Parathyroid adenoma (tissue), 2 donors: ENCODE measurements at regions not wholly inside any gene's neighbourhood (a gene's known extent, or its start where the extent isn't known, plus 50 kb on each side); places are given as distances from the start of the nearest gene placed in this dataset.

Source experiments
- H2AFZ ChIP-seq: fragments of 300-600 bp; sonication (generic); one replicate; pipeline ENCODE4 v1.7.0; 2017; ENCODE audit warnings: antibody characterized with exemption, mild to moderate bottlenecking
- H3K27ac ChIP-seq: fragments of 300-600 bp; sonication (generic); one replicate; pipeline ENCODE4 v1.7.0; 2017
- H3K27me3 ChIP-seq: fragments of 300-600 bp; sonication (generic); one replicate; pipeline ENCODE4 v1.7.0; 2017; ENCODE audit warnings: low read length; ENCODE audit not compliant: control insufficient read depth, insufficient read depth
- H3K36me3 ChIP-seq: fragments of 300-600 bp; sonication (generic); one replicate; pipeline ENCODE4 v1.7.0; 2017; ENCODE audit warnings: low read length; ENCODE audit not compliant: control insufficient read depth, insufficient read depth
- H3K4me1 ChIP-seq: fragments of 300-600 bp; sonication (generic); one replicate; pipeline ENCODE4 v1.7.0; 2017; ENCODE audit warnings: control low read depth
- H3K4me2 ChIP-seq: fragments of 300-600 bp; sonication (generic); one replicate; pipeline ENCODE4 v1.7.0; 2017; ENCODE audit warnings: low read length
- H3K4me3 ChIP-seq: fragments of 300-600 bp; sonication (generic); one replicate; pipeline ENCODE4 v1.7.0; 2017; ENCODE audit warnings: low read depth, low read length
- H3K79me2 ChIP-seq: fragments of 300-600 bp; sonication (generic); one replicate; pipeline ENCODE4 v1.7.0; 2017; ENCODE audit warnings: control low read depth
- H3K9ac ChIP-seq: fragments of 300-600 bp; sonication (generic); one replicate; pipeline ENCODE4 v1.7.0; 2017; ENCODE audit warnings: mild to moderate bottlenecking
- H3K9me3 ChIP-seq: fragments of 300-600 bp; sonication (generic); one replicate; pipeline ENCODE4 v1.7.0; 2017; ENCODE audit warnings: low read length; ENCODE audit not compliant: control insufficient read depth
- TF ChIP-seq, protein P1 (sequence below): fragments of 300-600 bp; sonication (generic); IDR thresholded peaks from one replicate; pipeline ENCODE4 v1.7.0; 2017; ENCODE audit warnings: antibody characterized with exemption, mild to moderate bottlenecking
- donor health status: primary hyperparathyroidism.

DNA sequence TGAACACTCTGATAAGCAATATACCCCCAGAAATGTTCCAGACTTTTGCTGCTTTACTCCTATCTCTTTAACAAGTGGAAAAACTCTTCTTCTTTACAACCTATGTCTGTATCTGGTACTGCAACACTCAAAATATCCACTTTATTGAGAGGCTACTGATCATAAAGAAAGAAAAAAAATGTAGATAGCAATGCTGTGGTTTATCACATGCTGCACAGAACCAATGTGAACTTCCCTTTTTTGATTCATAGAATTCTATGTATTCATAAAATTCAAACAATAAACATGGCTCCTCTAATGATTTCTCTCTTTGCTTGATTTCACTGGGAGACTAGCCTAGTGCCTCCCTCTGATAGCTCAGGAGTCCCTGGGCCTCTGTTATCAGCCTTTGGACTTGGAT is 223.5 kb downstream of the ZNF674 start:
- Histone ChIP-seq H3K36me3 (no peaks in the 10 kb centered on the region), H3K27me3 (no peaks in the 10 kb centered on the region), H3K9ac (no peak overlapping the region), H3K4me1 (no peaks in the 10 kb centered on the region), H3K4me3 (no peak overlapping the region), H3K79me2 (no peaks in the 10 kb centered on the region), H3K9me3 (no peaks in the 10 kb centered on the region), H2AFZ (no peak overlapping the region), H3K4me2 (no peak overlapping the region), H3K27ac (no peak overlapping the region)
- TF ChIP-seq, protein P1, sequence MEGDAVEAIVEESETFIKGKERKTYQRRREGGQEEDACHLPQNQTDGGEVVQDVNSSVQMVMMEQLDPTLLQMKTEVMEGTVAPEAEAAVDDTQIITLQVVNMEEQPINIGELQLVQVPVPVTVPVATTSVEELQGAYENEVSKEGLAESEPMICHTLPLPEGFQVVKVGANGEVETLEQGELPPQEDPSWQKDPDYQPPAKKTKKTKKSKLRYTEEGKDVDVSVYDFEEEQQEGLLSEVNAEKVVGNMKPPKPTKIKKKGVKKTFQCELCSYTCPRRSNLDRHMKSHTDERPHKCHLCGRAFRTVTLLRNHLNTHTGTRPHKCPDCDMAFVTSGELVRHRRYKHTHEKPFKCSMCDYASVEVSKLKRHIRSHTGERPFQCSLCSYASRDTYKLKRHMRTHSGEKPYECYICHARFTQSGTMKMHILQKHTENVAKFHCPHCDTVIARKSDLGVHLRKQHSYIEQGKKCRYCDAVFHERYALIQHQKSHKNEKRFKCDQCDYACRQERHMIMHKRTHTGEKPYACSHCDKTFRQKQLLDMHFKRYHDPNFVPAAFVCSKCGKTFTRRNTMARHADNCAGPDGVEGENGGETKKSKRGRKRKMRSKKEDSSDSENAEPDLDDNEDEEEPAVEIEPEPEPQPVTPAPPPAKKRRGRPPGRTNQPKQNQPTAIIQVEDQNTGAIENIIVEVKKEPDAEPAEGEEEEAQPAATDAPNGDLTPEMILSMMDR, result no peak

DNA sequence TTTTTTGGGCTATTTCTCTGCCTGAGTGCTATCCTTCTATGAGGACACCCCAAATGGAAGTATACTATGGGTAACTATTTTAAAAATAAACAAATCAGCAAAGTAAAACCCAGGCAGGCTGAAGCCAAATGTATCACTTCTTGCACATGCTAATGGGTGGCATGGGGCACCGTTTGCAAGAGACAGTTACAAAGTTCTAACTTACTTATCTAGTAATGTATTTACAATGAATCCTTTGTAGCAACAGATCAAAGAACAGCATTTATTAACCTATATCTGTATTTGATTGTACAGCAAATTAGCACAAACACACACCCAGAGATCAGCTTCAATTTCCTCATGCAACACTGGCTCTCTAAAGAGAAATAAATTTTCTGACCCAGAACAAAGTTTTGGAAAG is 225.5 kb downstream of the ZNF674 start:
- TF ChIP-seq, protein P1, result no peak
- Histone ChIP-seq H3K27me3 (no peaks in the 10 kb centered on the region), H2AFZ (peak overlapping the region; percentile 28), H3K4me3 (no peak overlapping the region), H3K27ac (no peak overlapping the region), H3K4me1 (no peaks in the 10 kb centered on the region), H3K79me2 (no peaks in the 10 kb centered on the region), H3K4me2 (no peak overlapping the region), H3K9ac (no peak overlapping the region), H3K36me3 (no peaks in the 10 kb centered on the region), H3K9me3 (no peaks in the 10 kb centered on the region)

DNA sequence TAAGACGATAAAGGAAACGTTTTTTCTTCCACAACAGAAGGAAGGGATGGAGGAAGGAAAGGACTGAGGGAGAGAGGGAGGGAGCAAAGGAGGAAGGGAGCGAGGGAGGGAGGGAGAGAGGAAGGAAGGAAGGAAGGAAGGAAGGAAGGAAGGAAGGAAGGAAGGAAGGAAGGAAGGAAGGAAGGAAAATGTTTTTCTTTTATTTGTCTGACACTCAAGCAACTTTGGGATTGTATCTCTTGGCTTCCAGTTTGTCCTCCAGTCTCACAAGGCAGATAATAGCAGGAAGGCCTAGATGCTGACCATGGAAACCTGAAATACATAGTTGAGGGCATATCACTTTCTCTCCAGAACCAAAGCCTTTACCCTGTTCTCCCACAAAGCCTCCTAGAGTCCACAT is 226.7 kb downstream of the ZNF674 start:
- Histone ChIP-seq H2AFZ (no peak overlapping the region), H3K4me3 (no peak overlapping the region), H3K27me3 (no peaks in the 10 kb centered on the region), H3K36me3 (no peaks in the 10 kb centered on the region), H3K9ac (no peak overlapping the region), H3K4me1 (no peaks in the 10 kb centered on the region), H3K79me2 (no peaks in the 10 kb centered on the region), H3K27ac (no peak overlapping the region), H3K9me3 (no peaks in the 10 kb centered on the region), H3K4me2 (no peak overlapping the region)
- TF ChIP-seq, protein P1, result no peak

DNA sequence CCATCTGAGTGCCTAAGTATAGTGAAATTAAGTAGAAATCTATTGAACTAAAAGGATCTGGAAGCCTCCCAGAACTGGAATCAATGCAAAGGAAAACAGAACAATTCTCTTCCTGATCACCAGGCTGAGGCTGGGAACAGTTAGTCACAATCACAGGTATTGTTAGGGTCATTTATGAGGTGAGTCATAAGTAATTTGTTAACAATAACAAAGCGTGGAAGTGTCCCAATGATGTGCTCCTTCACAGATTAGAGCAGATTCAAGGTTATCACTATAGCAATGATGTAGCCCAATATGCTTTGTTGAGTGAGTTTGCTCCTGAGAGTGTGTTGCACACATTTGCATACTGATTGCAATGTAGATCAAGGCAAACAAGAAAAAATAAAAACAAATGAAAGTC is 228.1 kb downstream of the ZNF674 start:
- no peaks in the 10 kb centered on the region for H3K36me3 ChIP-seq
- H3K27me3 ChIP-seq, result no peaks in the 10 kb centered on the region
- H3K4me2 ChIP-seq, result no peak overlapping the region
- H3K79me2 ChIP-seq, result no peaks in the 10 kb centered on the region
- H3K4me3 ChIP-seq, result no peak overlapping the region
- no peak overlapping the region for H3K9ac ChIP-seq
- H2AFZ ChIP-seq, result no peak overlapping the region
- H3K4me1 ChIP-seq, result no peaks in the 10 kb centered on the region
- H3K9me3 ChIP-seq, result no peaks in the 10 kb centered on the region
- H3K27ac ChIP-seq, result no peak overlapping the region
- TF ChIP-seq, protein P1, result no peak

DNA sequence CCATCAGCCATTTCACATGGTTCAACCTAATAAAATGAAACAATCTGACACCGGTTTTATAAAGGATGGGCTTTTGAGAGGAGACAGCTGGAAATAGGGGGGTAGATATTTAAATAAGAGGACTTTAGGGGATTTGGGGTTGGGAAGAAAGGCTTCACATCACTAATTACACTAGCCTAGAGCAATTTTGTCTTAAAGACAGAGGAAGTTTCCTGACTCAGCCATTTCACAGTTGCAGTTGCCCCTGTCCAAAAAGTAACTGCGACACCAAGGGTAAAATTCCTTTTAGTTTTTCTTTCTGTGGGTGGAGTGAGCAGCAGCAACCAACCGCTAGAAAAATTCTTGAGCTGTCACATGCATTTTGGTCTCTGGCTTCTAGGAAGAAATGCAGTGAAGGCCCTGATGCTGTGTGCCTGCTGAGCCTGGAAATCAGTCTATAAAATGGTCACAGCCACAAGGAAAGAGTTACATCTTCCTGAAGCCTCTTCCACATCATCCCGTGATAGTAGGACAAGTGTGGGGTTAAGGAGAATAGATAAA is 233.6 kb downstream of the ZNF674 start:
- TF ChIP-seq, protein P1, result no peak
- Histone ChIP-seq H3K4me3 (no peak overlapping the region), H3K79me2 (no peaks in the 10 kb centered on the region), H3K36me3 (no peaks in the 10 kb centered on the region), H3K27me3 (no peaks in the 10 kb centered on the region), H2AFZ (no peak overlapping the region), H3K9me3 (no peaks in the 10 kb centered on the region), H3K9ac (no peak overlapping the region), H3K4me1 (no peaks in the 10 kb centered on the region), H3K4me2 (no peak overlapping the region), H3K27ac (no peak overlapping the region)
